HG03139 (cell line): ENCODE measurements at regions not wholly inside any gene's neighbourhood (a gene's known extent, or its start where the extent isn't known, plus 50 kb on each side); places are given as distances from the start of the nearest gene placed in this dataset.

ENCODE experiments used
- ATAC-seq: cut with Tn5 transposase; IDR thresholded peaks from one replicate; pipeline ENCODE4 v1.9.1; 2021; ENCODE audit not compliant: unreplicated experiment

GRCh38 chr2:150595803-150596470 lies 108.5 kb upstream of the RND3 start:
- no peak for ATAC-seq

- no peak for ATAC-seq
These were observed 106.8 kb upstream of the RND3 start for GRCh38 chr2:150594299-150594698.

- no peak for ATAC-seq
These were observed 104.2 kb upstream of the RND3 start for GRCh38 chr2:150591496-150592285.

- no peak for ATAC-seq
These were observed 102.2 kb upstream of the RND3 start for GRCh38 chr2:150589681-150590080.

GRCh38 chr2:150588506-150588870 lies 101.0 kb upstream of the RND3 start:
- ATAC-seq: no peak

GRCh38 chr2:150587547-150588505 lies 100.4 kb upstream of the RND3 start:
- no peak for ATAC-seq

GRCh38 chr2:150586858-150587257 lies 99.4 kb upstream of the RND3 start:
- no peak for ATAC-seq

GRCh38 chr2:150585221-150585971 lies 97.9 kb upstream of the RND3 start:
- no peak for ATAC-seq

- no peak for ATAC-seq
These were observed 96.6 kb upstream of the RND3 start for GRCh38 chr2:150584081-150584480.

GRCh38 chr2:150581717-150582472 lies 94.4 kb upstream of the RND3 start:
- no peak for ATAC-seq

- ATAC-seq: no peak
These were observed 91.0 kb upstream of the RND3 start for GRCh38 chr2:150578481-150578880.

GRCh38 chr2:150575861-150576260 lies 88.4 kb upstream of the RND3 start:
- no peak for ATAC-seq

GRCh38 chr2:150572961-150573395 lies 85.5 kb upstream of the RND3 start:
- peak; percentile 69 for ATAC-seq

GRCh38 chr2:150572194-150572766 lies 84.8 kb upstream of the RND3 start:
- no peak for ATAC-seq

- ATAC-seq: no peak
These were observed 83.7 kb upstream of the RND3 start for GRCh38 chr2:150571121-150571520.

- no peak for ATAC-seq
These were observed 83.2 kb upstream of the RND3 start for GRCh38 chr2:150570712-150571111.

GRCh38 chr2:150569761-150570160 lies 82.3 kb upstream of the RND3 start:
- no peak for ATAC-seq

GRCh38 chr2:150567771-150568301 lies 80.4 kb upstream of the RND3 start:
- no peak for ATAC-seq

GRCh38 chr2:150566289-150566688 lies 78.8 kb upstream of the RND3 start:
- ATAC-seq: no peak
